Type B pancreatic cell (in vitro differentiated cells): ENCODE measurements at regions not wholly inside any gene's neighbourhood (a gene's known extent, or its start where the extent isn't known, plus 50 kb on each side); places are given as distances from the start of the nearest gene placed in this dataset.
"Not testable (repeated sequence)": the region's sequence is repeated elsewhere in the genome, so short reads cannot be mapped to it uniquely, and the experiment has no call there.

Source experiments
- DNase-seq: peaks from one replicate; pipeline ENCODE4 v3.0.0; 2021; ENCODE audit warnings: mixed read lengths; ENCODE audit not compliant: unreplicated experiment; ENCODE audit errors: extremely low spot score
- H3K27ac Mint-ChIP-seq: 2 replicates; pipeline ENCODE4 v1.8.0; 2021; ENCODE audit warnings: mild to moderate bottlenecking, mixed read lengths
- H3K27me3 Mint-ChIP-seq: 2 replicates; pipeline ENCODE4 v1.8.0; 2021; ENCODE audit warnings: mixed read lengths
- H3K36me3 Mint-ChIP-seq: 2 replicates; pipeline ENCODE4 v1.8.0; 2021; ENCODE audit warnings: mixed read lengths
- H3K4me1 Mint-ChIP-seq: one replicate; pipeline ENCODE4 v1.8.0; 2021; ENCODE audit warnings: mixed read lengths; ENCODE audit not compliant: unreplicated experiment
- H3K4me3 Mint-ChIP-seq: 2 replicates; pipeline ENCODE4 v1.8.0; 2021; ENCODE audit warnings: mild to moderate bottlenecking, mixed read lengths
- H3K9me3 Mint-ChIP-seq: 2 replicates; pipeline ENCODE4 v1.8.0; 2021; ENCODE audit warnings: mixed read lengths
- TF ChIP-seq, protein P1 (sequence below): fragments of 200-600 bp; sonication (generic); conservative IDR thresholded peaks from 2 replicates; pipeline ENCODE4 v1.5.0; 2021; ENCODE audit warnings: antibody characterized with exemption, mild to moderate bottlenecking

GRCh38 chr19:20413705-20414104 is 151.9 kb downstream of the ZNF737 start:
- peaks cover 24% of the 10 kb centered on the region for H3K36me3 Mint-ChIP-seq

GRCh38 chr19:20412846-20413245 is 152.7 kb downstream of the ZNF737 start:
- H3K9me3 Mint-ChIP-seq = peaks cover 4% of the 10 kb centered on the region
- no peak overlapping the region for H3K4me3 Mint-ChIP-seq
- DNase-seq = no peak
- no peaks in the 10 kb centered on the region for H3K4me1 Mint-ChIP-seq
- no peaks in the 10 kb centered on the region for H3K27me3 Mint-ChIP-seq
- TF ChIP-seq, protein P1, sequence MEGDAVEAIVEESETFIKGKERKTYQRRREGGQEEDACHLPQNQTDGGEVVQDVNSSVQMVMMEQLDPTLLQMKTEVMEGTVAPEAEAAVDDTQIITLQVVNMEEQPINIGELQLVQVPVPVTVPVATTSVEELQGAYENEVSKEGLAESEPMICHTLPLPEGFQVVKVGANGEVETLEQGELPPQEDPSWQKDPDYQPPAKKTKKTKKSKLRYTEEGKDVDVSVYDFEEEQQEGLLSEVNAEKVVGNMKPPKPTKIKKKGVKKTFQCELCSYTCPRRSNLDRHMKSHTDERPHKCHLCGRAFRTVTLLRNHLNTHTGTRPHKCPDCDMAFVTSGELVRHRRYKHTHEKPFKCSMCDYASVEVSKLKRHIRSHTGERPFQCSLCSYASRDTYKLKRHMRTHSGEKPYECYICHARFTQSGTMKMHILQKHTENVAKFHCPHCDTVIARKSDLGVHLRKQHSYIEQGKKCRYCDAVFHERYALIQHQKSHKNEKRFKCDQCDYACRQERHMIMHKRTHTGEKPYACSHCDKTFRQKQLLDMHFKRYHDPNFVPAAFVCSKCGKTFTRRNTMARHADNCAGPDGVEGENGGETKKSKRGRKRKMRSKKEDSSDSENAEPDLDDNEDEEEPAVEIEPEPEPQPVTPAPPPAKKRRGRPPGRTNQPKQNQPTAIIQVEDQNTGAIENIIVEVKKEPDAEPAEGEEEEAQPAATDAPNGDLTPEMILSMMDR = no peak
- peaks cover 30% of the 10 kb centered on the region for H3K36me3 Mint-ChIP-seq
- H3K27ac Mint-ChIP-seq = no peak overlapping the region

More at GRCh38 chr19:20413705-20414104, 151.9 kb downstream of the ZNF737 start:
- Mint-ChIP-seq H3K9me3 (peaks cover 4% of the 10 kb centered on the region), H3K27me3 (no peaks in the 10 kb centered on the region), H3K4me3 (no peak overlapping the region), H3K4me1 (no peaks in the 10 kb centered on the region), H3K27ac (no peak overlapping the region)
- TF ChIP-seq, protein P1 = no peak
- DNase-seq = no peak

DNA sequence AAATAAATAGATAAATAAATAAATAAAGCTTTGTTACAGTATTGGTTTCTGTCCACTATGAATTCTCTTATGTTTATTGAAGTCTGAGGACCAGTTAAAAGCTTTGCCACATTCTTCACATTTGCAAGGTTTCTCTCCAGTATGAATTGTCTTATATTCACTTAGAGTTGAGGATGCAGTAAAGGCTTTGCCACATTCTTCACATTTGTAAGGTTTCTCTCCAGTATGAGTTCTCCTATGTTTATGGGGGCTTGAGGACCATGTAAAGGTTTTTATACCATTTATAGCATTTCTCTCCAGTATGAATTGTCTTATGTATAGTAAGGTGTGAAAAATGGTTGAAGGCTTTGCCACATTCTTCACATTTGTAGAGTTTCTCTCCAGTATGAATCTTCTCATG is 168.3 kb downstream of the ZNF737 start:
- H3K36me3 Mint-ChIP-seq = peaks cover 26% of the 10 kb centered on the region
- DNase-seq = no peak
- TF ChIP-seq, protein P1 = no peak
- peaks cover 16% of the 10 kb centered on the region for H3K9me3 Mint-ChIP-seq
- no peak overlapping the region for H3K4me3 Mint-ChIP-seq
- H3K27me3 Mint-ChIP-seq = no peaks in the 10 kb centered on the region
- no peaks in the 10 kb centered on the region for H3K4me1 Mint-ChIP-seq
- H3K27ac Mint-ChIP-seq = no peak overlapping the region

DNA sequence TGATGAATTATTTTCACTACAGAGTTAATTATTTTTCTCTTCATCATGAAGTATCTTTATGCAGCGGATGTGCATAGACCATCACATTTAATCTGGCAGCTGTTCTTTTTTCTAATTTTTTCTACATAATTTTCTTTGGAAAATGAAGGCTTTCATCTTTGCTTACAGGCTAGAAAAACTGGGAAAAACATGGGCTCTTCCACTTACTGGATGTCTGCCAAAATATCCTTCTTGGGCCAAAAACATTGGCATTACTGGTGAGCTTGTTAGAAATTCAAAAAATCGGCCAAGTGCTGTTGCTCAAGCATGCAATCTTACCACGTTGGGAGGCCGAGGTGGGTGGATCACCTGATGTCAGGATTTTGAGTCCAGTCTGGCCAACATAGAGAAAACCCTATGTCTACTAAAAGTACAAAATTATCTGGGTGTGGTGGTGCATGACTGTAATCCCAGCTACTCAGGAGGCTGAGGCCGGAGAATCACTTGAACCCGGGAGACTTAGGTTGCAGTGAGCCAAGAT is 176.8 kb downstream of the ZNF737 start:
- Mint-ChIP-seq H3K9me3 (peaks cover 3% of the 10 kb centered on the region), H3K27me3 (no peaks in the 10 kb centered on the region), H3K4me1 (no peaks in the 10 kb centered on the region), H3K27ac (no peak overlapping the region), H3K36me3 (no peaks in the 10 kb centered on the region), H3K4me3 (no peak overlapping the region)
- TF ChIP-seq, protein P1 = no peak
- DNase-seq = no peak

DNA sequence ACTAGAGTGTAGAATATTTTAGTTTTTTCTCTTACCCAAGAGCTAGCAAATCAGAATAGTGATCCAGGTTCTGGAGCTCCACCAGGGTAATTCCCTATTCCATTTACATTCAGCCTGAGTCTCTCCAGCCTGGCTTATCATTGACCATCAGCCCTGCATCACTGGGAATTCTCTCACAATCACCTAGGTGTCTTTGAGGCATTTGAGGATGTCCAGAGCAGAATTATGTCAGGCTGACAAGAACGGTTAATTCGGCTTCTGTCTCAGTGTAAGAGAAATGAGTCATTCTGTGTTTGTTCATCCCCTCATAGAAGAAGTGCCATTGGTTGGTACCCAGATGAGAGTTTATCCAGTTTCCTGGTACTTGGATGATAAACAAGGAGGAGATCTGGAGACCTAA is 180.5 kb downstream of the ZNF737 start:
- Mint-ChIP-seq H3K9me3 (peaks cover 3% of the 10 kb centered on the region), H3K27ac (no peak overlapping the region), H3K27me3 (no peaks in the 10 kb centered on the region), H3K4me3 (no peak overlapping the region), H3K4me1 (no peaks in the 10 kb centered on the region), H3K36me3 (no peaks in the 10 kb centered on the region)
- TF ChIP-seq, protein P1 = no peak
- no peak for DNase-seq

GRCh38 chr19:20371911-20372310 is 193.7 kb downstream of the ZNF737 start:
- Mint-ChIP-seq H3K9me3 (peaks cover 8% of the 10 kb centered on the region), H3K27ac (no peak overlapping the region), H3K36me3 (no peaks in the 10 kb centered on the region), H3K27me3 (no peaks in the 10 kb centered on the region), H3K4me1 (peaks cover 16% of the 10 kb centered on the region), H3K4me3 (no peak overlapping the region)
- TF ChIP-seq, protein P1 = no peak
- no peak for DNase-seq

GRCh38 chr19:20371304-20371703 is 194.3 kb downstream of the ZNF737 start:
- H3K27ac Mint-ChIP-seq, DNase-seq, H3K36me3 Mint-ChIP-seq, H3K9me3 Mint-ChIP-seq, H3K4me3 Mint-ChIP-seq, H3K27me3 Mint-ChIP-seq: not testable (repeated sequence)
- H3K4me1 Mint-ChIP-seq = peaks cover 16% of the 10 kb centered on the region
